HG02981 (cell line): ENCODE measurements at regions not wholly inside any gene's neighbourhood (a gene's known extent, or its start where the extent isn't known, plus 50 kb on each side); places are given as distances from the start of the nearest gene placed in this dataset.

Source experiments
- ATAC-seq: cut with Tn5 transposase; IDR thresholded peaks from one replicate; pipeline ENCODE4 v1.9.1; 2021; ENCODE audit warnings: mild to moderate bottlenecking, moderate library complexity; ENCODE audit not compliant: unreplicated experiment

DNA sequence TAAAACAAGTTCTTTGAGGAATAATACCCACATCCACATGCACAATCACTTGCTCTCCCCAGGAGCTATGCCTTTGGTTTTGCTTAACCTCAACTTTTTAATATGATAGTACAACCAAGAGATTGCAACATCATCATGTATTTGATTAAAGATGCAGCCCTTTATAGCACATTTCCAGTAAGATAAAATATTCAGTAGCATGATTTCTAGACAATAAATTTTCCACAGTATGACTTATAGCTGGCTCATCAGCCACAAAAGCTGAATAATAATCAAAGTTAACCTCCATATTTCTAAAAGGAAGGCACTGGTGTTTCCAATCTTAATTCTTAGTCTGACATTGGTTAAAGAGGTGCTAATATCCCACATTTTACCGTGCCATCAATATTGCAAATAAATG is 622.5 kb downstream of the TBL1XR1 start:
- no peak for ATAC-seq

DNA sequence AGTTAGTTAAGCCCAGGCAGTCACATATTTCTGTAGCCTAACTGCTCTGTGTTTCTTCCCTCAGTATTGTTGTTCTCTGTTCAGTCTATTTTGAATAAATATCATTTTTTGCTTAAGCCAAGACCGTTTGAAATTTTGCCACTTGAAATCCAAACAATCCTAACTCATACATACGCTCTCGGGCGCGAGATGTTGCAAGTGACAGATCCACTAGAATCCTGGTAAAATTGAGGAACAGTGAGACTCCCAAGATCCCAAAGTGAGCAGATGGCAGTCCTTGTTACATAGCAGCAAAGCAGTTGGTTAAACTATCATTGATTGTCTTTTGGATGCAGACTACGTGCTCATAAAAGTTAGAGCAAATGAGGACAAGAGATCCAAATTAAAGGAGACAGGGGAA is 625.4 kb downstream of the TBL1XR1 start:
- ATAC-seq = no peak

DNA sequence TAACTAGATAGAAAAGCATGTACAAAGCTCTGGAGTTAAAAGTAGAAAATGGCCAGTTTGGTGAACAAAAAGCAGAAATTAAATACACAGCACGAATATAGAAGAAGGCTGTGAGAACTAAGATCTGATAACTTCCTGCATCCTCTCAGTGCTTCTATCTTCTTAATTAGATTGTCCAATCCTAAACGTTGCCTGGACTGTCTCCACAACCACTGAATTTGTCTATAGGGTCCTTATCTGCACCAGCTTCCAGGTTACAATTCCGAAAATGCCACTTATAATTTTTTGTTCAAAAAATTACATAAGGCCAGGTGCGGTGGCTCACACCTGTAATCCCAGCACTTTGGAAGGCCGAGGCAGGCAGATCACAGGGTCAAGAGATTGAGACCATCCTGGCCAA is 626.3 kb downstream of the TBL1XR1 start:
- ATAC-seq = no peak

DNA sequence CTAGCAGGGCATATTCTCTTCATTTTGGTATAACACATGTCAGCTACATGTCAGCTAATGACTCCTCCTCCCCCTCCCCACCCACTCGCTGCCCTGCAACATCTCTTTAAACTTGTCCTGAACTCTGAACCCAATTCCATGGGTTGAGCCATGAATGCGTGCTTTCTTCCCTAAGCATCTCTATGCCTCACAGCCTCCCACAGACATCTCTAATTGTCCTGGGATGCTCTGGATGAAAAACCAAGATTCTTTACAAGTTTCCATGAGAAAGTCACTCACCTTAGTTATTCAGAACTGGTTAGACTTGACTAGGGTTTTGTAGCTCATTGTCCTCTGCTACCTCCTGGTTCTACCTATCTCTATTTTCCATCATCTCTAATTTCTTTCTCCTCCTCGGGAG is 629.1 kb downstream of the TBL1XR1 start:
- no peak for ATAC-seq

DNA sequence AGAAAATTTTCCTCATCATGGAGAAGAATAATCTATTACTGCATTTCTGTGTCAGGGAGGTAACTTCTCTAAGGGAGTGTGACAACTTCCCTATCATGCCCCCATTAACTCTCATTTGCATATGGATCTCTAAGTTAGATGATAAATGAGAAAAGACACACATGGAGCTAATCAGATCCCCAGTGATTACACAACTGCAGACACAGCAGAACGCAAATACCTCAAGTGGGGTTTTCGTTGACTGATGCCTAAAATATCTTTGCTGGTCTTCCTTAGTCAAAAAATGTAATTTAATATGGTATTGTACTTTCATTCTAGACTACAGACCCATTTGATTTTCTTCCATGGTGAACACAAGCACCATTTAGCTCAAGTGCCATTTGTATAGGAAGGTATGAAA is 630.5 kb downstream of the TBL1XR1 start:
- ATAC-seq = no peak

DNA sequence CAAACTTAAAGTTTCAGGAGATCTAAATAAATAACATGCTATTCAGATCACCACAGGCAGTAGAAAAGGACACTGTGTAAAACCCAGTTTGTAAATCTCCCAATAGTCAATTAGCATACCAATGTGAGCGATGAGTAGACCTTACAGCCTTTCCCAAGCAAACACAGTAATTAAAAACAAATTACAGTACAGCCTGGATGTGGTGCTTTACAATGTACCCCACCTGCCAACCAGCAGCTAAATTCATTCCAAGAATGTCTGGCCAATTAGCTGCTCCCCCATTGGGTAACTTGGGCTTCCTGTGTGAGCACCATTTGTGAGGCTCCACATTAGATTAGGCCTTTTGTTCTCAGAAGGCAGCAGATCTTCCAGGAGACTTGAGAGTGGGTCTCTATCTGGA is 635.0 kb downstream of the TBL1XR1 start:
- no peak for ATAC-seq

DNA sequence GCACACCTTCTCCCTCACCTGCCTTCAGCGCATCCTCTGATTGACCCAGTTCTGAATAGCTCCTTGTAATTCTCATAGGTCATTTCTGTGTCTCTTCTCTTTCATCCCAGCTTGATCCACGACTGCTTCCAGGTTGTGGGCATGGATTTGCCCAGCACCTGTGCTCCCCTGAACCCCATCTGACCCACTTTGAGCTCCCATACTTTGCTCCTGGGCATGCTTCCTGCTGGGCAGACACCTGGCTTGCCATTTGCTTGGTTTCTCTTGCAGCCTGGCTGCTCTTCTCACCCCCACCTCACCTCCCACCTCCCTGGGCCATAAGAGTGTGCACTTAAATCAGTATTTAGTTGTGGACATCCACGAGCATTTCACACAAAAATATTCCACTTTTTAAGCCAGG is 635.5 kb downstream of the TBL1XR1 start:
- no peak for ATAC-seq

DNA sequence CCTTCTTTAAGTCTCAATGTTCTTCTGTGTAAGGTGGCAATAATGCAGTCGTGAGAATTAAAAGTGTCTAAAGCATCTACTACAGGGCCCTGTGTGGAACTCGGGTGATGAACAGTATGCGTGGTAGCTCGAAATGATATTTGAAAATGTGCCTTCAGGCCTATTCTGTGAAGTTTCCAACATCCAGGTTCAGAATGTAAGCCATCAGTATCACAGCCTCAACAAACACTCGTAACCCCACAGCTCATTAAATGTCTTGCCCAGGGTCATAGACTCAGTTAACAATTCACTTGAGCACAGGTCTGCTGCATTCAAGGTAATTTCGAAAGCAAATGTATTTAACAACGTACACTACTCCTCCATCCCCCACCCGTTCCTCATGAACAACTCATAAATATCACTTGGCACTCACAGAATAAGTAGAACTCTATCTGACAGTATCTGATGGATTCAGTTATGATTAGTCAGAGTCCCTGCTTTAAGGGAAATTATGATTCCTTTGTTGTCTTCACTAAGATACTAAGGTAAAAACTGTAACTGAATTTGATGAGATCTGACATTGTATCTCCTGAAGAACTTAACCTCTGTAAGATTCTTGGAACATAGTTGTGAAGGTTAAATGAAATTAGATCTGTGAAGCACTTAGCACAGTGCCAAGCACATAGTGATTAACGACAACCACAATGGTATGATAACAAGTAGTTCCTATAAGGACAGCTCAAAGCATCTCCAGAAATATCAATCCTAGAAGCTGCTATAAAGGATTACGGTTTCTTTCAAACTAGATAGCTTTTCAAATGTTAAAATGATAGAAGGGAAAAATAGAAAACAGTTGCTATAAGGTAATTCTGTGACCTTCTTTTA is 642.3 kb downstream of the TBL1XR1 start:
- no peak for ATAC-seq

DNA sequence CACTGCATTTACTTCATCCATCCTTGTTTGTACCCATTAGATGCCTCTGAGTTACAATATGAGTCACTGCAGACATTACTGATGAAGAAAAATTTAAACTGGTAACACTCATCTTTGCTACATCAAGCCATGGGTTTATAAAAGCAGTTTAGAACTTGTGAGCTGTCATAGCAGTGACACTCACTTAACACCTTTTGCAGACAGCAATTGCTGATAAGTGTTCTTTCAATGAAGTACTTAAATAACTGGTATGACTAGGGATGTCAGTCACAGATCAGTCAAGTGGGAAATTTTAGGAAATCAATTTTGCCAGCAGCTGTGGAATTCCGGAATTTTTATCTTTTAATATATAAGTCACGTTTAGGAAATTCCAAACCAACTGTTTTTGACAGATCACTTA is 643.0 kb downstream of the TBL1XR1 start:
- ATAC-seq = no peak

DNA sequence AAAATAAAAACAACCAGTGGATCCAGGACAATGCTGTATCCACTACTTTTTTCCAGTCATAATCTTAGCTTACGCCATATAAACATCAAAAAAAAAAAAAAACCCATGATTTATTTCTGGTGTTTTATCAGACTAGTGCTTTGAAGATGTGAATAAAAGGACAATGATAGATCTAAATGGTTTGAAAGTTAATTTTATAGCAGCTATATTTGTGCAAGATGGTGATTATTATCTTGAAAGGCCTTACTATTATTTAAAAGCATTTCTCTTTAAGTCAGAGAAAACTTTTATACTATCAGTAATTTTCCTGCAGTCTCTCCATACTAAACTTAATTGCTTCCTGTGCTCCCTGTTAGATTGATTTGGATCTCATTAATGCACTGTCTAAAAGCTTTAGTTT is 670.3 kb downstream of the TBL1XR1 start:
- no peak for ATAC-seq

DNA sequence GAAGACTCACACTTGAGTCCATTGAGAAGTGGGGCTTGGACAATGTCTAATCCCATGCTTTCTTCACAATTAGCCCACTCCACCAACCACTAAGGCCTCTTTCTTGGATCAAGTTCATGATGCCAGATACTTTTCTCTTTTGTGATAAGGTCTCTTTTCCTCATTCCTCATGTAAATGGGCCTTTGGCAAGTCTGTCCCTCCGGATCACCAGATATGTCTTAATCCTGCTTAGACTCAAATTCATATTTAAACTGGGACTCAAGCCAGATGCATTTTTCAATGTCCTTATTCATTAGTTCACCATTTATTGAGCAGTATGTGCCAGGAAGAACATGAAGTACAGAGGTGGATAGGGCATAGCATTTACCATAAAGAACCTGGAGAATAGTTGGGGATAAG is 671.1 kb downstream of the TBL1XR1 start:
- ATAC-seq = no peak

DNA sequence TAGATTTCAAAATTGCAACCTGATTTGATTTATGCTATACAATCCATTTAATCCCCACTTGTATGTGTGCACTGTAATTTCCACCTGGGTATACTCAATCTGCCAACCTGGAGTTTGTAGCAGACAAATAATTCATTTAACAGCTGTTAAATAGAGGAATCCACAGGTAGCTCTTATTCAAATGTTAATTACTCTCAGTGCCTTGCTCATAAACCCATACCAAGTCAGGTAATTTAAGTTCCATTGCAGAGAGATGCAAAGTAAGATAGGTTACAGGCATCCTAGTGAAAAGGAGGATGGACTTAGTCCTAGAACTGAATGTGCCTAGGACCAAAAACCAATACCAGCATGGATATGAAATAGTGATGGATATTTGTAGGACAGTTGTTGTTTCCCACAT is 674.2 kb downstream of the TBL1XR1 start:
- ATAC-seq = no peak

DNA sequence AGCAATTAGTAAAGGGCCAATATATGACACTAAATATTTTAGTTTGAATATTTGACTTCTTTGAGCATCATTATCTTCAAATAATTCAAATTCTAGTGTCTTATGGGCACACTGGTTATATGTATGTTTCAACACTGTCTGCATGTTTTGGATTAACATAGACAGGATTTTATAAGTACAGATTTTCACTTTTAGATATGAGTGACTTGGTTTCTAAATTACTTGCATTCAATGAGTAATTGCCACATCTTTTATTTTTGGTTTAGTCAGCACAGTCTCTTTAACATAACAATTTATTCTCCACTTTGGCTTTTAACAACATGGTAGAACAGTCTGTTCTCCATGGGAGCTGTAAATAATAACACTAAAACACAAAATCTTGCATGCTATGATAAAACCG is 674.8 kb downstream of the TBL1XR1 start:
- ATAC-seq = no peak

DNA sequence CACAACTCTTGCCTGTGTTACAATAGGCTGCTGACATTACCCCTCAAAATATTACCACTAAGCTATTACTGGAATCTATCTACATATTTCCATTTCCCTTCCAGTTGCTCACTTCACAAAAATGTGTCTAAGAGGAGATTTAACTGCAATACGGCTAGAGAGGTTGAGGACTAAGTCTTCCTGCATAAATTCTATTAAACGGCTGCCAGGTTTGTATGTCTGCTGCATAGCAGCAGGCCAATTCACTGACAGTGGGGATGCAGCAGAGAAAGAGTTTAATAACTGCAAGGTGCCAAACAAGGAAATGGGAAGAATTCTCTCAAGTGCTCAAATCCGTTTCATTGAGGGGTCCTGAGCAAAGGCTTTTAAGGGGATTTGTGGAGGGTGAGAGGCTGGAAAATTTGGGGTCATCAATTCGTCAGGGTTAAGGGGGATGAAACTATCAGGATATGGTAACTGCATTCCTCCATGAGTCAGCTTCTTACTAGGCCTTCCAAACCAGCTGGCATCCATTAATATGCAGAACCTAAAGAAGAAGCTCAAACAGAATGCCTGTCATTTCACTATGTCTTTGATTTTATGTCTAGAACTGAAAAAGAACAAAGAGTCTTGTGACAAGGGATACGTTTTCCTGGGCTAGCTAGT is 675.6 kb downstream of the TBL1XR1 start:
- no peak for ATAC-seq

DNA sequence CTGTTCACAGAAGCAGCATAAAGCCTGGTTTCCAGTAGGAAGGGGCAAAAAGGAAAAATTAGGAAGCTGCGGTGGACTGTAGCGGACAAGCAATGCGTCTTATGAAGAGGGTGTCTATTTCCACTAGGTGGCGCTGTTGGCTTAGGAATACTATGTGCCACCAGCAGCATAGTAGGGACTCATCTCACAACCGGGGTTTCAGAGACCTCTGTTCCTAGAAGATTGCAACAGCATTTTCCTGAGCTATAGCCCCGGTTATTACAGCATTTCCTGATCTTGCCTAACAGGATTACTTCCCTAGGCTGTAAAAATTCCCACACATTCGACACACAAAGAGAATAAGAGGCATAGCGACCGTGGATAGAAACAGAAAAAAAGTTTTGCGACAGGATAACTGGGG is 683.0 kb downstream of the TBL1XR1 start:
- no peak for ATAC-seq

DNA sequence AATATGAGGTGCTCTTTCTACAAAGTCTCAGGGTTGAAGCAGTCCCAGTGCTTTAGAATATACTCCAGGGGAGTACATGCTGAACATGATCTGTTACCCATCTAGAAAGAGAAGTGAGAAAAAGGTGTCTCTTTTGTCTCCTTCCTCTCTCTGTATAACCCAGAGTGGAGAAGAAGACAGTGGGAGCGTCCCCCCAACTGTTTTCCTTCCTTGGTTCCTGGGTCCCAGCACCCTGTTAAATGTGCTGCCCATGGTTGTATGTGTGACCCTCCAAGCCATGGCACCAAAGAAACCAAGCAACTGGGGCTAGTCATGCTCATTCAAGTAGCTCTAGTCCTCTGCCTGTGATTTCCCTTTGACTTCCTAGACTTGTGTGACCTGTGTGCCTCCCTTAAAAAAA is 683.7 kb downstream of the TBL1XR1 start:
- ATAC-seq = no peak

DNA sequence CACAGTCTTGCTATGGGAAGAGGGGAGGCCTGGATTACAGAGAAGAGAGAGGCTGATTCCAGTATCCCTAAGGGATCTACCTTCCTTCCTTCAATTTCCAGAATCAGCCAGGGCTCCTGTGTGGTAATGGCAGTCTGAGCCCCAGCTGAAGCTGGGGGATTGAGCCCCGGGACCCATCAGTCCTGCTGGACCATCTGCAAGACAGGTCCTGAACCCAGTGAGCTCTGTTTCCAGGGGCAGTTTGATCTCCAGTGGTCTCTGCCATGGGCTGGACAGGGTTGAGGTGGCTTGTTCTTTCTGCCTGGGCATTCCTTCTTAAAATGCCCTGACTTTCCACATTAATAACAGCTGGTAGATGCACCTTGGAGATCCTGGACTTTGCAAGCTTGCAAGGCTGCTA is 685.2 kb downstream of the TBL1XR1 start:
- no peak for ATAC-seq

DNA sequence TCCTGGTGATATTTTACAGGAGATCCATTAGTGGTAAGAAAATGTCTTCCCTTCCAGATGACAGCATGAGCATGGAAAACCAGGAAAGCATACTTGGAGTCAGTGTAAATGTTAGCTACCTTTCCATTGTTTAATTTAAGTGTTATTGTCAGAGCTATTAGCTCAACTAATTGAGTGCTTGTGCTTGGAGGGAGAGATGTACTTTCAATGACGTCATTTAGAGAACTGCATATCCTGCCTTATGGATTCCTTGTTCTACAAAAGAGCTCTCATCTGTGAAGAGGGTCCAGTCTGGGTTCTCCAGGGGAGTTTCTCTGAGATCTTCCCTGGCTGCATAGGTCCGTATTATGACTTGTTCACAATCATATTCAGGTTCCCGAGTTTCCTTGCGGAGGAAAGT is 687.2 kb downstream of the TBL1XR1 start:
- no peak for ATAC-seq

DNA sequence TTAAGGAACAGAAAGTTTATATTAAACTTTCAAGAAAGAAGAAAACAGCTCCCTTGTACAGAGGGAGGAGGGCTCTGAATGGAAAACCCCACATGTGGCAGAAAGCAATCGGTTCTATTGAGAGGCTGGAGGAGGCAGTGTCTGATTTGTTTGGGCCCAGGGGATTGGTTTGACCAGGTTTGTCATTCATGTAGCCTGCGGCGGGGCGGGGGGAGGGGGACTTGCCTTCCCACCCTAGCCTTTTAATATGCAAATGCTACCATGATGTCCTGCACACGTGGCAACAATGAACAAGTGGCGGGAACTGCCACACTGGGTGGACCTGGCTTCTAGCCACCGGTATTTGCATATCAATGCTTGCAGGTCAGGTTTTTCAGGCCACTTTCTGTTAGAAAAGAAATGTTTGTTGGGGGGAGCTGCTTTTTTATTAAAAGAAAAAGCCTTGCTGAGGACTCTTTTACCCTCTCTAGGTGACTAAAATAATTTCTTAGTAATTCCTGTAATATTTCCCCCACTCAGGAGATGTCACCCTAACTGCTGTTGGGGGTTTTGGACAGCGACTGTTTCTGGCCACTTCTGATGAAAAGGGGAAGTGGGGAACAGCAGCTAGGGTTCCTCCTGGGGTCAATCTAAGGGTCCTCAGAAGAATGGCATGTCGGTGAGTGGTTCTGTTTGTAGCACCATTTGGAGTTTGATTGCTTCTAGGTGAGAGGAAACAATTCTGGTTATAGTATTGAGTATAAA is 691.2 kb downstream of the TBL1XR1 start:
- ATAC-seq = no peak

DNA sequence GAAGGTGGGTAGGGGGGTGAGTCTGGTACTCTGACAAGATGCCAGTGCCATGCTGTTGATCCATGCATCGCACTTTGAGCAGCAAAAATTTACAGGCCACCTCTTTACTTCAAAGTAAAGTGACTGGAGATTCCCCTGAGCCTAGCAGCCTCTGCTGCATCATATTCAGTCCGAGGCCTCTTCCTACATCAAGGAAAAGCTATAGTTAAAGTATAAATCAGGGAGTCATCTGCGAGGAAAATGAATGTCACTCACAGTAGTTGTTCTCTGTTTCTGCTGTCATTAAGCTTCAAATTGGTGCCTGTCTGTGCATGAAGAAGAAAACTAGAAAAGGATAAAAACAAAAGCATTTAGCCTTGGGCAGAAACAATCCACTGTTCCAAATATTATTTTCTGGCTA is 706.2 kb downstream of the TBL1XR1 start:
- no peak for ATAC-seq

DNA sequence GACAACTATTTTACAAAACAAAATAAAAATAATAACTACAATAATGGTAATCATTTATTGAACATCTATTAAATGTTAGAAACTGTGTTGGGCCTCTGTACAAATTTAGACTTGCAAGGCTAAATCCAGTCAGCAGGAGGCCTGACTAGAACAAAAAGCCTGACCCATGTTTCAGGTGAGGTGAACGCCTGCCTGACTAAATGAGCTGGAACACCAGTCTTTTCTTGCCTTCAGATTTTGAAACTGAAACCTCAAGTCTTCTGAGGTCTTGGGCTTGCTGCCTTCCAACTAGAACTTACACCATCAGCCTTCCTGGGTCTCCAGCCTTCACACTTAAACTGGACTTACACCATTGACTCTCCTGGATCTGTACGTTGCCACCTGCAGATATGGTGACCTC is 706.9 kb downstream of the TBL1XR1 start:
- no peak for ATAC-seq

DNA sequence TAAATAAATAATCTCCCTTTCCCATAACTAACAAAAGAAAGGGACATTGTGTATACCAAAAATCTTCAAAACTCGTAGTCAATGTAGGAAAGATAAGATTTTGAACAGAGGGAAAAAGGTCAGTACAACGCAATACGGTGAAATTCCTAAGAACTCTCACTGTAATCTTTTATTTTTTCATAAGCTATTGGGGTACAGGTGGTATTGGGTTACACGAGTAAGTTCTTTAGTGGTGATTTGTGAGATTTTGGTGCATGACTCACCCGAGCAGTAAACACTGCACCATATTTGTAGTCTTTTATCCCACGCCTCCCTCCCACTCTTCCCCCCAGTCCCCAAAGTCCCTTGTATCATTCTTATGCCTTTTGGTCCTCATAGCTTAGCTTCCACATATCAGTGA is 718.0 kb downstream of the TBL1XR1 start:
- no peak for ATAC-seq
